MM.1S (cell line): ENCODE measurements at regions not wholly inside any gene's neighbourhood (a gene's known extent, or its start where the extent isn't known, plus 50 kb on each side); places are given as distances from the start of the nearest gene placed in this dataset.

Experiments
- EZH2 ChIP-seq: fragments of 300-600 bp; sonication (generic); optimal IDR thresholded peaks from 2 replicates; pipeline ENCODE3; 2017; ENCODE audit warnings: low read depth, mild to moderate bottlenecking, antibody characterized with exemption, low read length, mixed read lengths
- EZH2phosphoT487 ChIP-seq: fragments of 300-600 bp; sonication (generic); IDR thresholded peaks from 2 replicates; pipeline ENCODE4 v1.6.1; 2018; ENCODE audit warnings: antibody characterized with exemption, low read length
- TF ChIP-seq, protein P1 (sequence below): fragments of 300-600 bp; sonication (generic); IDR thresholded peaks from 2 replicates; pipeline ENCODE4 v1.5.1; 2016; ENCODE audit warnings: antibody characterized with exemption, low read length, mixed read lengths

- TF ChIP-seq EZH2 (no peak), EZH2phosphoT487 (no peak)
- TF ChIP-seq, protein P1, sequence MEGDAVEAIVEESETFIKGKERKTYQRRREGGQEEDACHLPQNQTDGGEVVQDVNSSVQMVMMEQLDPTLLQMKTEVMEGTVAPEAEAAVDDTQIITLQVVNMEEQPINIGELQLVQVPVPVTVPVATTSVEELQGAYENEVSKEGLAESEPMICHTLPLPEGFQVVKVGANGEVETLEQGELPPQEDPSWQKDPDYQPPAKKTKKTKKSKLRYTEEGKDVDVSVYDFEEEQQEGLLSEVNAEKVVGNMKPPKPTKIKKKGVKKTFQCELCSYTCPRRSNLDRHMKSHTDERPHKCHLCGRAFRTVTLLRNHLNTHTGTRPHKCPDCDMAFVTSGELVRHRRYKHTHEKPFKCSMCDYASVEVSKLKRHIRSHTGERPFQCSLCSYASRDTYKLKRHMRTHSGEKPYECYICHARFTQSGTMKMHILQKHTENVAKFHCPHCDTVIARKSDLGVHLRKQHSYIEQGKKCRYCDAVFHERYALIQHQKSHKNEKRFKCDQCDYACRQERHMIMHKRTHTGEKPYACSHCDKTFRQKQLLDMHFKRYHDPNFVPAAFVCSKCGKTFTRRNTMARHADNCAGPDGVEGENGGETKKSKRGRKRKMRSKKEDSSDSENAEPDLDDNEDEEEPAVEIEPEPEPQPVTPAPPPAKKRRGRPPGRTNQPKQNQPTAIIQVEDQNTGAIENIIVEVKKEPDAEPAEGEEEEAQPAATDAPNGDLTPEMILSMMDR: no peak
Observed at GRCh38 chr13:89515948-89516347, 1831.5 kb upstream of the MIR17HG start.
